ENCODE measurements at regions not wholly inside any gene's neighbourhood (a gene's known extent, or its start where the extent isn't known, plus 50 kb on each side); places are given as distances from the start of the nearest gene placed in this dataset.

- Histone ChIP-seq H2AK5ac (ENCODE audit: low read depth, low read length) (no peak overlapping the region), H2BK20ac (ENCODE audit: low read depth, low read length) (no peak overlapping the region), H3K18ac (ENCODE audit: low read depth, low read length) (no peak overlapping the region), H3K36me3 (ENCODE audit: control insufficient read depth, insufficient read depth, low read length) (no peaks in the 10 kb centered on the region), H3K9me1 (ENCODE audit: insufficient read depth, low read length) (no peaks in the 10 kb centered on the region), H4K8ac (ENCODE audit: low read depth in 2 of 2, low read length in 2 of 2) (no peak overlapping the region), H2AK9ac (replicated peaks; ENCODE audit: low read depth, low read length, poor library complexity) (no peak overlapping the region), H3K4me2 (ENCODE audit: low read depth, low read length) (no peak overlapping the region), H3K56ac (ENCODE audit: extremely low read depth, insufficient read depth, low read length) (no peak overlapping the region), H3K79me1 (ENCODE audit: low read depth in 1 of 2, low read length in 2 of 2) (no peaks in the 10 kb centered on the region), H2BK120ac (ENCODE audit: low read depth, low read length) (no peak overlapping the region), H3K27ac (ENCODE audit: insufficient read depth, low read length) (no peak overlapping the region), H4K20me1 (ENCODE audit: insufficient read depth, low read length) (no peaks in the 10 kb centered on the region), H3K14ac (replicated peaks; ENCODE audit: low read depth, low read length) (no peak overlapping the region), H2BK15ac (ENCODE audit: low read depth, low read length) (no peak overlapping the region), H3K4me3 (ENCODE audit: insufficient read depth, low read depth, low read length) (no peak overlapping the region), H4K5ac (ENCODE audit: low read depth, low read length) (no peak overlapping the region), H3K23ac (ENCODE audit: low read depth, low read length) (no peak overlapping the region), H2BK5ac (ENCODE audit: low read depth, low read length, poor library complexity, severe bottlenecking) (no peak overlapping the region), H3K4ac (ENCODE audit: low read depth, low read length) (no peak overlapping the region), H3K9ac (ENCODE audit: low read depth, low read length) (no peak overlapping the region), H3K27me3 (ENCODE audit: control insufficient read depth, insufficient read depth, low read length) (no peaks in the 10 kb centered on the region), H3K4me1 (ENCODE audit: control insufficient read depth, insufficient read depth, low read length) (no peaks in the 10 kb centered on the region), H2AFZ (replicated peaks; ENCODE audit: low read length, poor library complexity) (no peak overlapping the region), H3K9me3 (ENCODE audit: control insufficient read depth, insufficient read depth, low read length) (no peaks in the 10 kb centered on the region), H4K91ac (ENCODE audit: insufficient read depth, low read depth, low read length) (no peak overlapping the region)
- dilution Hi-C loops (cut with HindIII; ENCODE audit: low sequenced_read_pairs, unreplicated experiment): no loop called here
- intact Hi-C loops (cut with micrococcal nuclease): no loop called here
- ATAC-seq (ENCODE audit: low read depth) (no peak), DNase-seq (no peak)
- POLR2A ChIA-PET (ENCODE audit: unreplicated experiment): no interaction called here
- BruUV-seq (replicated peaks): no TSS peak
- TF ChIP-seq, protein P1, sequence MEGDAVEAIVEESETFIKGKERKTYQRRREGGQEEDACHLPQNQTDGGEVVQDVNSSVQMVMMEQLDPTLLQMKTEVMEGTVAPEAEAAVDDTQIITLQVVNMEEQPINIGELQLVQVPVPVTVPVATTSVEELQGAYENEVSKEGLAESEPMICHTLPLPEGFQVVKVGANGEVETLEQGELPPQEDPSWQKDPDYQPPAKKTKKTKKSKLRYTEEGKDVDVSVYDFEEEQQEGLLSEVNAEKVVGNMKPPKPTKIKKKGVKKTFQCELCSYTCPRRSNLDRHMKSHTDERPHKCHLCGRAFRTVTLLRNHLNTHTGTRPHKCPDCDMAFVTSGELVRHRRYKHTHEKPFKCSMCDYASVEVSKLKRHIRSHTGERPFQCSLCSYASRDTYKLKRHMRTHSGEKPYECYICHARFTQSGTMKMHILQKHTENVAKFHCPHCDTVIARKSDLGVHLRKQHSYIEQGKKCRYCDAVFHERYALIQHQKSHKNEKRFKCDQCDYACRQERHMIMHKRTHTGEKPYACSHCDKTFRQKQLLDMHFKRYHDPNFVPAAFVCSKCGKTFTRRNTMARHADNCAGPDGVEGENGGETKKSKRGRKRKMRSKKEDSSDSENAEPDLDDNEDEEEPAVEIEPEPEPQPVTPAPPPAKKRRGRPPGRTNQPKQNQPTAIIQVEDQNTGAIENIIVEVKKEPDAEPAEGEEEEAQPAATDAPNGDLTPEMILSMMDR (conservative IDR thresholded peaks at IDR 0.05; ENCODE audit: low read depth, low read length): no peak
- TF ChIP-seq POLR2A (IDR thresholded peaks at IDR 0.05; ENCODE audit: low read depth, low read length) (no peak), RAD21 (IDR thresholded peaks at IDR 0.05; ENCODE audit: low read length) (no peak), SMC3 (IDR thresholded peaks at IDR 0.05; ENCODE audit: low read depth, low read length) (no peak), CEBPB (IDR thresholded peaks at IDR 0.05; ENCODE audit: low read depth, low read length) (no peak), RCOR1 (IDR thresholded peaks at IDR 0.05; ENCODE audit: insufficient replicate concordance, low read length) (no peak), NFE2L2 (IDR thresholded peaks at IDR 0.05; ENCODE audit: low read depth, low read length) (no peak), USF2 (IDR thresholded peaks at IDR 0.05; ENCODE audit: low read depth, low read length) (no peak), MAFK (IDR thresholded peaks at IDR 0.05; ENCODE audit: low read depth, low read length) (no peak), MAZ (IDR thresholded peaks at IDR 0.05; ENCODE audit: borderline replicate concordance, low read depth, low read length) (no peak)
- TF ChIP-seq, protein P2, sequence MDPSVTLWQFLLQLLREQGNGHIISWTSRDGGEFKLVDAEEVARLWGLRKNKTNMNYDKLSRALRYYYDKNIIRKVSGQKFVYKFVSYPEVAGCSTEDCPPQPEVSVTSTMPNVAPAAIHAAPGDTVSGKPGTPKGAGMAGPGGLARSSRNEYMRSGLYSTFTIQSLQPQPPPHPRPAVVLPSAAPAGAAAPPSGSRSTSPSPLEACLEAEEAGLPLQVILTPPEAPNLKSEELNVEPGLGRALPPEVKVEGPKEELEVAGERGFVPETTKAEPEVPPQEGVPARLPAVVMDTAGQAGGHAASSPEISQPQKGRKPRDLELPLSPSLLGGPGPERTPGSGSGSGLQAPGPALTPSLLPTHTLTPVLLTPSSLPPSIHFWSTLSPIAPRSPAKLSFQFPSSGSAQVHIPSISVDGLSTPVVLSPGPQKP (IDR thresholded peaks at IDR 0.05; ENCODE audit: borderline replicate concordance, low read depth, low read length): no peak
- WGBS, 2 experiments (ENCODE audit: extremely low coverage in 2 of 2, insufficient read length in 1 of 2): no CpG with 5 or more reads among the region's 1 CpG
- in situ Hi-C loops (cut with MboI; ENCODE audit: low sequenced_read_pairs): no loop called here
- CTCF ChIA-PET: no interaction called here
Observed at GRCh38 chr4:41438931-41439297, 99.0 kb upstream of the LIMCH1 start.

All from IMR-90 (cell line).